NCI-H524 (cell line): ENCODE measurements at regions not wholly inside any gene's neighbourhood (a gene's known extent, or its start where the extent isn't known, plus 50 kb on each side); places are given as distances from the start of the nearest gene placed in this dataset.
A peak's percentile ranks its signal among the peaks of the same experiment; 100 is the strongest.

ENCODE experiments used
- DNase-seq, 2 experiments: peaks; one replicate each; lab custom pipeline; 2025; lab: John Stamatoyannopoulos, UW

DNA sequence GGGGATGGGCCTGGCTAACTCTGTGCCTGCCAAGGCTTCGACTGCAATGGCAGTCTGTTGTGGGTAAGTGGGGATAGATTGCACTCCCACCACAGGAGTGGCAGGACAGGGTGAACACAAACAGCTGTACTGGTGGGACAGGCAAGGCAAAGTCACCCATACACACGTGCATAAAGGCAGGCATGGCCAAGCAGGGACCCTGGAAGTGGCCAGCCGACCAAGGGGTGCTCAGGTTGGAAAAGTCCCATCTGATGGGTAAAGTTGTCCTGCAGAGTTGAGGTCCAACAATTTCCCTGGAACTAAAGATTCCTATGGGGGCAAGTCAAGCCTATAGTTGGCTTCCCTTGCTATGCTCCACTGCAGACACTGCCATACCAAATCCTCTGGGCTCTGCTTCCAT, 1961.9 kb upstream of the ADGRL3 start:
- no peak for DNase-seq

- no peak for DNase-seq
Measured at GRCh38 chr4:59240011-59240410, 1960.1 kb upstream of the ADGRL3 start.

GRCh38 chr4:59243038-59243437, 1957.1 kb upstream of the ADGRL3 start:
- no peak for DNase-seq

- peak in 1 of 2 experiments; percentile 12 for DNase-seq
Measured at GRCh38 chr4:59247032-59247431, 1953.1 kb upstream of the ADGRL3 start.

GRCh38 chr4:59248313-59248712, 1951.8 kb upstream of the ADGRL3 start:
- DNase-seq = no peak

DNA sequence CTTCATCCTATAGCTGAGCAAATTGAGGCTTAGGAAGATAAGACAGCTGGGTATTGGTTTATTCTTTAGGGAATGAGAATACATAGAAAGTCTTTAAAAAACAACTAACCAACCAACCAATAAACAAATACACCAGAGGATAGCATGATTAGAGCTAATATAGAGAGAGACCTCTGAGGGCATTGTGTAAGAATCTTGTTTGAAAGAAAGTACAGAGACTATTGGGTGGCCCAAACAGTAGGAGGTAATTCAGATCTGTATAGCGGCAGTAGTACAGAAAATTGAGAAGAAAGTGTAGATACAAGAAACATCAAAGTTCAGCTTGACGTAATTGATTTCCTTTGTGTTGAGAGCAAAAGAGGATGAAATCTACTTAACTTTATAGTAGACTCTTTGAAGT, 1951.0 kb upstream of the ADGRL3 start:
- DNase-seq = no peak

- no peak for DNase-seq
Measured at GRCh38 chr4:59258002-59258401, 1942.1 kb upstream of the ADGRL3 start.

GRCh38 chr4:59307609-59308008, 1892.5 kb upstream of the ADGRL3 start:
- no peak for DNase-seq

GRCh38 chr4:59314637-59315036, 1885.5 kb upstream of the ADGRL3 start:
- DNase-seq = no peak

- DNase-seq = peak in 1 of 2 experiments; percentile 7
Measured at GRCh38 chr4:59339631-59340030, 1860.5 kb upstream of the ADGRL3 start.

DNA sequence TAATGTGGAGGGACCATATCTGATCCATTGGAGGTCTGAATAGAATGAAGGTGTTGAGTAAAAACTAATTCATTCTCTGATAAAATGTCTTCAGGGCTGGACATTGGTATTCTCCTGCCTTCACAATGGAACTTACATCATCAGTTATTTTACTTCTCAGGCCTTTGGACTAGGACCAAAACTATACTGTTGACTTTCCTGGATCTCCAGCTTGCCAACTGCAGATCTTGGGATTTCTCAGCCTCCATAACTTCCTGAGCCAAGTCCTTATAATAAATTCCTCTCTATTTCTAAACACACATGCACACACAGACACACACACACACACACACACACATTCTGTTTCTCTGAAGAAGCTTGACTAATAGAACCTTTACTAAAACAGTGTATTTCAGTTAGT, 1858.6 kb upstream of the ADGRL3 start:
- DNase-seq = no peak

GRCh38 chr4:59348949-59349348, 1851.2 kb upstream of the ADGRL3 start:
- DNase-seq = no peak

- DNase-seq = no peak
Measured at GRCh38 chr4:59369229-59369628, 1830.9 kb upstream of the ADGRL3 start.

DNA sequence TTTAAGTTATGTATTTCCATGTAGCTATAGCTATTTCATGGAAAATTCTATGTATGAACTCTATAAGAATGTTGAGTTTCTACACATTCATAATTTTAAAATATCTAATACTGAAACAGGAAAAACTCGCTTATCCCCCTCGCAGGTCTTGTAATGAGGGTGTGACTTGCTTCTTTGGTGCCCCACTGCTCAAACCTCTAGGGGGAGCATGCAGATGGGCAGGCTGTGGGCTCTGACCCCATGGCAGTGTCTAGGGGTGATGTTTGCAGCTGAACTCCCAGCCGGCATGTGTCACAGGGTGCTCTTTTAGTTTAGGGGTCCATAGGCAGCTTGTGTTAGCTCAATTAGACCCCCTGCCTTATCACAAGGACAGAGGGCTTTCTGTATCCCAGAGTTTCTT, 1825.7 kb upstream of the ADGRL3 start:
- no peak for DNase-seq

- DNase-seq = no peak
Measured at GRCh38 chr4:59380841-59381366, 1819.2 kb upstream of the ADGRL3 start.

DNA sequence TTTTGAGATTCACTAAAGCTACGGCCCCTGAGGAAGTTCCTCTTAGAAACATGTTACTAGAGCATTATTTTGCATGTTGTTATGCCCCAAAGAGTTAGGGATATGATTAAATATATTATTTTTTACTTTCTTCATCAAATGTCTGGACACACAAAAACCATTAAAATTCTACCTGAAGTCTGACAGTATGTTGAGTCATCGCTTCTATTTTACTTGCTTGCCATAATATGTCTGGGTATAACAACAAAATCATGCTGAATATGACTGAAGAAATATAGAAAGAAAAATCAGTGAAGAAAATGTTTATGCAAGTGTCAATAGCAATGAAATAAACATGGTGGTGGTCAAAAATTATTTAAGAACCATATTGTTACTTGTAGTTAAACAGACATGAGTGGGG, 1818.5 kb upstream of the ADGRL3 start:
- no peak for DNase-seq

DNA sequence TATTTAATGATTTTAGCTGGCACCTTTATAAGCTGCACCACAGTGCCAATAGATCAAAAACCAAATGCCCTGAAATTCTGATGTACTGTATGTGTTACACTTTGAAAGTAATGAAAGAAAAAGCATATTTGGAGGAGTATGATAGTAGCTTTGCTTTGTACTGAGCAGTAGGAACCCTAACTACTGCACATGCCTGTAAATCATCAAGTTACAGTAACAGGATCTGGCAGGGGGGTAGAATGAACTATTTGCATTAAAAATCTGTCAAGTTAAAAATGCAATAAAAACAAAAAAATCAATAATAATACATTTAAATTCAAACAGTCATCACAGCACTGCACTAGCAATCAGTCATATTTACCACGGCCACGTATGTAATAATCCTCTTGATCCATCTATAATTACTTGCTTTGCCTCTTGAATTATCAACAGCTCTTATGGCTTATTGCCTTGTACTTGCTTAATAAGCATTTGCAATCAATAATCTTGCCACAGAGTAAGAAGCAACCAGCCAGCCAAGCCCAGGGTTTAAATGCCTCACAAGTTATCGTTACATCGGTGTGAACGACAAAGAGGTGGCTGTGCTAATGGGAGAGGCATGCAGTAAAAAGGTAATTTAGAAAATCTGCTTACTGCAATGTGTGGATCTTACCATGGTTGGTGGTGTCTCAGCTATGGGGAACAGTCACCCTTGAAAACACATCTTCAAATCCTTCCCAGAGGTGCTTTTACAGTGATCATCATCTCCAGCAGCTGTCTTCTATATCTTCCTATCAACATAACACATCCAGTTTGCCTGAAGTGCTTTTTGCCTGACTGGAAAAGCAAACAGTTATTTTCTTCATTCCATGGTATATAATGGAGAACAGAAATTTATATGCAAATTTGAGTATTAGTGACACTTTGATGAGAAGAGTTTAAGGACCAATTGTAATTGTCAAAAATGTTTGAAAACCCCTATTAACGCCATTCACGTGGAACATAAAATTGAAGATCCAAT, 1812.1 kb upstream of the ADGRL3 start:
- no peak for DNase-seq

GRCh38 chr4:59393780-59394179, 1806.3 kb upstream of the ADGRL3 start:
- no peak for DNase-seq

DNA sequence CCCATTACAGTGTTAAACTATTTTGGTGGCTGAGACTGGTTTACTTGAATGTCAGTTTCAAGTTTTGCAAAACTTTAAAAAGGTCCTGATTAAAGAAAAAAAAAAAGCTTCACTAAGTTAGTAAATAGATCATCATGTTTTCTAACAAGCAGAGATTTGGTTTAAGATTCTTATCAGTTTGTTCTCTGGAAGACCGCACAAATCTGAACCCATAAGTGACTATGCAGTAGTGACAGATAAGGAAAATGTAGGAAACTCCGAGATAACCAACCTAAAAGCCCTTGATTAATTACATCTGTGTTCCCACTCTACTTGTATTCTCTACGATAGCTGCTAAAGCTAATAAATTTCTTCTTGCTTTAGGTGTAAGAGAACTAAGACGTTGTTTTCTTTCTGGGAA, 1799.8 kb upstream of the ADGRL3 start:
- DNase-seq = no peak

- DNase-seq = no peak
Measured at GRCh38 chr4:59409647-59410046, 1790.5 kb upstream of the ADGRL3 start.

DNA sequence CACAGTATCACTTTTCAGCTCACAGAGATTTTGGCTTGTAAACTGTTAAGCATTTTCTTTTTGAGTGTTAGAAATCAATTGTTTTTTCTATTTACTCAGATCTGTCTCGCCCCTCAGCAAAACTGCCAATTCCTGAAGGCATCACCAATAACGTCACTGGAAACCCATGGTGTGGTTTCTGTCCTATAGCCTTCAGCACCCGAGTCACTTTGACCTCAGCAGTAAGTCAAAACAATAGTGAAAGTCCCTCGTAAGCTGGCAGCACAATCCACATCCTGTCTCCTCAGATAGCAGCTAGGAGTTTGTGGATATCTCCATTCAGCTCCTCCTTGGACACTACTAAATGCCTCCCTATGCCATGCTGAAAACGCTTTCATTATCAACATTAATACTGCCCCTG, 1787.4 kb upstream of the ADGRL3 start:
- no peak for DNase-seq

- DNase-seq = no peak
Measured at GRCh38 chr4:59455751-59456150, 1744.4 kb upstream of the ADGRL3 start.

DNA sequence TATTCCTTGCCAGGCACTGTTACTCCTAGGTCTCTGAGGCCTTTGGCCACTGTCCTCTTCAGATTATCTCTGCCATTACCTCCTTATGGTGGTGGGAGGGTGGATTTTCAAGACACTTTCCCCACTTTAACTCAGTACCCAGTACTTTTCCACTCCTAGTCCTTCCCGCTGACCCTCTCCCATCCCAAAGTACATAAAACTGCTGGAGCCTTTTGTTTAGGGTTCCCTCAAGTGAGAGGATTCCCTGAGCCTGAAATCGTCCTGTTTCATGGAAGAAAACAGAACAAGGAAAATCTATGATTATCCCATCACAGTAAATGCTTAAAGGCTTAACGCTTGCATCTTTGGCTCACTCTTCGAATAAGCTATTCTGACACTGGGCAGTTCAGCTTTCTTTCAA, 1742.5 kb upstream of the ADGRL3 start:
- DNase-seq = no peak

DNA sequence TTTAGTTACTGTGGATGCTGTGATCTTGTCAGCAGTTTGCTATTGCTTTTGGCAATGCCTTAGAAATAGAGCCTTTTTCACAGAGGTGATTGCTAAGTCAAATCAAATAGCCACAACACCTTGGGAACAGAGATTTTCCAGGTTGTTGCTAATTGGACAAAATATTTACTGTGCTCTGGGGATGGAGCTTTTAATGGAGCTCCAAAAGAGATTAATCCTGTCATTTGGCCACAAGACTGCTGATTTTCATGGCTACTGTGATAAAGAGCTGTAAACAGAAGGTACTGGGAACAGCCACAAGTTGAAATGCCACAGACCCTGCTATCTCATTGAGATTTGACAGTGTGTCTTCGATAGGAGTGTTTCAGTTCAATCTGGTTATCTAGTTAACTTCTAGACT, 1715.2 kb upstream of the ADGRL3 start:
- no peak for DNase-seq
